HEK293 (cell line): ENCODE measurements at regions not wholly inside any gene's neighbourhood (a gene's known extent, or its start where the extent isn't known, plus 50 kb on each side); places are given as distances from the start of the nearest gene placed in this dataset.

Source experiments
- CTCF ChIA-PET: fragments of 350-600 bp; formaldehyde crosslinking; extraction: SDS; loops from one replicate; lab custom pipeline; 2021; ENCODE audit warnings: antibody characterized with exemption; lab: Yijun Ruan, JAX
- POLR2A ChIA-PET: fragments of 300-600 bp; formaldehyde crosslinking; extraction: SDS; loops from one replicate; lab custom pipeline; 2020; ENCODE audit warnings: antibody characterized with exemption, inconsistent platforms; lab: Yijun Ruan, JAX
- H3K27ac ChIP-seq: fragments of 200-500 bp; sonication (Bioruptor generic); 2 replicates; pipeline ENCODE4 v1.5.1; 2014; ENCODE audit warnings: low read depth, low read length, control low read depth, inconsistent platforms; ENCODE audit errors: extremely low read depth
- H3K36me3 ChIP-seq, 2 experiments: fragments of 200-500 bp in 1 of 2; sonication (Bioruptor generic) in 1 of 2; 1 replicate in 1 of 2; 2 replicates in 1 of 2; pipeline ENCODE4 v1.5.1; 2014 to 2017; ENCODE audit warnings: inconsistent platforms in 2 of 2, low read length in 2 of 2; ENCODE audit not compliant: control insufficient read depth in 2 of 2, insufficient read depth in 1 of 2
- H3K4me1 ChIP-seq: fragments of 200-500 bp; sonication (Bioruptor generic); 2 replicates; pipeline ENCODE4 v1.5.1; 2014; ENCODE audit warnings: mild to moderate bottlenecking, low read length, inconsistent platforms; ENCODE audit not compliant: control insufficient read depth, insufficient read depth
- H3K4me3 ChIP-seq: 2 replicates; pipeline ENCODE4 v1.5.1; 2011; ENCODE audit warnings: low read depth, mild to moderate bottlenecking, control low read depth, low read length, moderate library complexity
- H3K9me3 ChIP-seq: fragments of 200-500 bp; sonication (Bioruptor generic); 2 replicates; pipeline ENCODE4 v1.5.1; 2014; ENCODE audit warnings: low read depth, low read length, inconsistent platforms; ENCODE audit not compliant: control insufficient read depth, insufficient read depth
- KLF1 ChIP-seq: fragments of 450-650 bp; formaldehyde crosslinking; IDR thresholded peaks from 2 replicates; pipeline ENCODE4 v1.5.1; 2016; ENCODE audit warnings: missing biosample characterization, missing genetic modification characterization
- KLF10 ChIP-seq: fragments of 450-650 bp; IDR thresholded peaks from 2 replicates; pipeline ENCODE4 v1.5.1; 2018; ENCODE audit warnings: missing biosample characterization, mild to moderate bottlenecking, missing genetic modification characterization
- KLF17 ChIP-seq: fragments of 450-650 bp; formaldehyde crosslinking; IDR thresholded peaks from 2 replicates; pipeline ENCODE4 v1.5.1; 2016; ENCODE audit warnings: missing biosample characterization, missing genetic modification characterization
- MEIS1 ChIP-seq: sonication (generic); formaldehyde crosslinking; IDR thresholded peaks from 2 replicates; pipeline ENCODE4 v1.8.1; 2022; ENCODE audit warnings: missing genetic modification reagents, mild to moderate bottlenecking, borderline replicate concordance
- PATZ1 ChIP-seq: fragments of 450-650 bp; formaldehyde crosslinking; IDR thresholded peaks from 2 replicates; pipeline ENCODE4 v1.5.1; 2016; ENCODE audit warnings: missing biosample characterization, missing genetic modification characterization
- SETDB1 ChIP-seq: IDR thresholded peaks from one replicate; pipeline ENCODE4 v1.6.1; 2017; ENCODE audit warnings: mild to moderate bottlenecking, low read length, moderate library complexity, mixed read lengths; ENCODE audit not compliant: insufficient read length
- ZNF140 ChIP-seq: fragments of 450-650 bp; formaldehyde crosslinking; IDR thresholded peaks from 2 replicates; pipeline ENCODE4 v1.5.1; 2016; ENCODE audit warnings: missing biosample characterization, missing genetic modification characterization
- ZNF221 ChIP-seq: fragments of 450-650 bp; formaldehyde crosslinking; IDR thresholded peaks from 2 replicates; pipeline ENCODE4 v1.5.1; 2017; ENCODE audit warnings: missing biosample characterization, missing genetic modification characterization, borderline replicate concordance
- ZNF341 ChIP-seq: fragments of 450-650 bp; formaldehyde crosslinking; IDR thresholded peaks from 2 replicates; pipeline ENCODE4; 2016; ENCODE audit warnings: low read depth, missing biosample characterization, missing genetic modification characterization
- ZNF416 ChIP-seq: fragments of 450-650 bp; formaldehyde crosslinking; IDR thresholded peaks from 2 replicates; pipeline ENCODE4 v1.5.1; 2016; ENCODE audit warnings: missing biosample characterization, missing genetic modification characterization
- ZNF433 ChIP-seq: fragments of 450-650 bp; formaldehyde crosslinking; IDR thresholded peaks from 2 replicates; pipeline ENCODE4 v1.5.1; 2016; ENCODE audit warnings: missing biosample characterization, missing genetic modification characterization, low read depth
- ZNF449 ChIP-seq: fragments of 450-650 bp; formaldehyde crosslinking; IDR thresholded peaks from 2 replicates; pipeline ENCODE4 v1.5.1; 2017; ENCODE audit warnings: missing biosample characterization, mild to moderate bottlenecking, missing genetic modification characterization, moderate library complexity
- ZNF488 ChIP-seq: fragments of 450-650 bp; formaldehyde crosslinking; IDR thresholded peaks from 2 replicates; pipeline ENCODE4 v1.5.1; 2016; ENCODE audit warnings: missing biosample characterization, missing genetic modification characterization
- ZNF513 ChIP-seq: fragments of 450-650 bp; IDR thresholded peaks from 2 replicates; pipeline ENCODE4 v1.5.1; 2018; ENCODE audit warnings: missing biosample characterization, missing genetic modification characterization
- ZNF530 ChIP-seq: fragments of 450-650 bp; formaldehyde crosslinking; IDR thresholded peaks from 2 replicates; pipeline ENCODE4 v1.5.1; 2016; ENCODE audit warnings: low read depth, missing biosample characterization, missing genetic modification characterization
- ZNF544 ChIP-seq: fragments of 450-650 bp; formaldehyde crosslinking; IDR thresholded peaks from 2 replicates; pipeline ENCODE4 v1.5.0; 2017; ENCODE audit warnings: missing biosample characterization, missing genetic modification characterization
- ZNF549 ChIP-seq: fragments of 450-650 bp; IDR thresholded peaks from 2 replicates; pipeline ENCODE4 v1.5.1; 2018; ENCODE audit warnings: missing biosample characterization, missing genetic modification characterization, mild to moderate bottlenecking, inconsistent platforms, moderate library complexity
- ZNF580 ChIP-seq: fragments of 450-650 bp; formaldehyde crosslinking; IDR thresholded peaks from 2 replicates; pipeline ENCODE4 v1.5.1; 2016; ENCODE audit warnings: missing biosample characterization, missing genetic modification characterization
- ZNF658 ChIP-seq: fragments of 450-650 bp; formaldehyde crosslinking; IDR thresholded peaks from 2 replicates; pipeline ENCODE4; 2016; ENCODE audit warnings: missing biosample characterization, missing genetic modification characterization
- ZNF830 ChIP-seq: fragments of 450-650 bp; IDR thresholded peaks from 2 replicates; pipeline ENCODE4 v1.5.0; 2018; ENCODE audit warnings: missing biosample characterization, missing genetic modification characterization, low read depth, mild to moderate bottlenecking, moderate library complexity
- ZNF837 ChIP-seq: fragments of 450-650 bp; formaldehyde crosslinking; IDR thresholded peaks from 2 replicates; pipeline ENCODE4 v1.5.1; 2016; ENCODE audit warnings: missing biosample characterization, missing genetic modification characterization
- ZSCAN16 ChIP-seq: fragments of 450-650 bp; formaldehyde crosslinking; IDR thresholded peaks from 2 replicates; pipeline ENCODE4 v1.5.1; 2016; ENCODE audit warnings: missing biosample characterization, missing genetic modification characterization
- ZSCAN4 ChIP-seq: fragments of 450-650 bp; formaldehyde crosslinking; IDR thresholded peaks from 2 replicates; pipeline ENCODE4 v1.5.1; 2017; ENCODE audit warnings: missing biosample characterization, missing genetic modification characterization

- no peak overlapping the region for H3K27ac ChIP-seq
- no peak overlapping the region for H3K4me3 ChIP-seq
- POLR2A ChIA-PET, result no interaction called here
- TF ChIP-seq ZNF530 (tag by site-specific recombination) (no peak), ZNF830 (tag by site-specific recombination) (no peak), ZNF580 (tag by site-specific recombination) (no peak), ZNF513 (tag by site-specific recombination) (no peak), ZNF549 (no peak), KLF17 (tag by site-specific recombination) (no peak)
- TF ChIP-seq, all 188 proteins: peak for 0
- Histone ChIP-seq H3K9me3 (no peaks in the 10 kb centered on the region), H3K36me3 (no peaks in the 10 kb centered on the region), H3K4me1 (no peaks in the 10 kb centered on the region)
- CTCF ChIA-PET, result interaction anchor here (1.2 kb wide), 1 partner anchor 8 kb away, joined by 5 read pairs; no protein-coding TSS in a partner anchor
These were observed 688.2 kb upstream of the SOX9 start for GRCh38 chr17:71432378-71433315.

GRCh38 chr17:71434716-71435115 is 686.1 kb upstream of the SOX9 start:
- Histone ChIP-seq H3K9me3 (no peaks in the 10 kb centered on the region), H3K36me3 (no peaks in the 10 kb centered on the region), H3K4me3 (no peak overlapping the region), H3K4me1 (peaks cover 16% of the 10 kb centered on the region), H3K27ac (no peak overlapping the region)
- POLR2A ChIA-PET, result interaction anchor here (0.6 kb wide), 1 partner anchor 1906 kb away, joined by 3 read pairs; no protein-coding TSS in a partner anchor
- CTCF ChIA-PET, result interaction anchor here (1.6 kb wide), 1 partner anchor 26 kb away, joined by 3 read pairs; no protein-coding TSS in a partner anchor
- no peak for TF ChIP-seq SETDB1
- TF ChIP-seq ZSCAN16 (tag by site-specific recombination), result no peak
- TF ChIP-seq ZNF530 (tag by site-specific recombination), result no peak
- TF ChIP-seq ZNF140 (tag by site-specific recombination), result no peak
- no peak for TF ChIP-seq ZNF221 (tag by site-specific recombination)
- no peak for TF ChIP-seq ZNF341
- no peak for TF ChIP-seq ZNF449 (tag by site-specific recombination)
- TF ChIP-seq MEIS1 (CRISPR knock-in tag), result no peak
- TF ChIP-seq ZNF416 (tag by site-specific recombination), result no peak
- no peak for TF ChIP-seq ZNF433 (tag by site-specific recombination)
- no peak for TF ChIP-seq KLF1 (tag by site-specific recombination)
- no peak for TF ChIP-seq KLF10 (tag by site-specific recombination)
- TF ChIP-seq PATZ1, result no peak
- no peak for TF ChIP-seq ZSCAN4
- no peak for TF ChIP-seq ZNF837 (tag by site-specific recombination)
- no peak for TF ChIP-seq ZNF658
- TF ChIP-seq ZNF544 (tag by site-specific recombination), result no peak
- TF ChIP-seq ZNF488, result no peak
